ENCODE measurements at regions not wholly inside any gene's neighbourhood (a gene's known extent, or its start where the extent isn't known, plus 50 kb on each side); places are given as distances from the start of the nearest gene placed in this dataset.

- no peak for DNase-seq (ENCODE audit: low read depth)
Measured at GRCh38 chr10:123604506-123604905, 61.6 kb upstream of the GPR26 start.

GRCh38 chr10:123606006-123606405 is 60.1 kb upstream of the GPR26 start:
- DNase-seq (ENCODE audit: low read depth), result no peak

- DNase-seq (ENCODE audit: low read depth), result no peak
Measured at GRCh38 chr10:123606955-123607354, 59.2 kb upstream of the GPR26 start.

GRCh38 chr10:123607386-123607785 is 58.8 kb upstream of the GPR26 start:
- DNase-seq (ENCODE audit: low read depth), result no peak

GRCh38 chr10:123608047-123608446 is 58.1 kb upstream of the GPR26 start:
- DNase-seq (ENCODE audit: low read depth), result no peak

GRCh38 chr10:123611243-123611642 is 54.9 kb upstream of the GPR26 start:
- no peak for DNase-seq (ENCODE audit: low read depth)

- no peak for DNase-seq (ENCODE audit: low read depth)
Measured at GRCh38 chr10:123611876-123612275, 54.3 kb upstream of the GPR26 start.

- no peak for DNase-seq (ENCODE audit: low read depth)
Measured at GRCh38 chr10:123613346-123613850, 52.8 kb upstream of the GPR26 start.

GRCh38 chr10:123614888-123615287 is 51.3 kb upstream of the GPR26 start:
- DNase-seq (ENCODE audit: low read depth), result peak; percentile 40
